ENCODE measurements at regions not wholly inside any gene's neighbourhood (a gene's known extent, or its start where the extent isn't known, plus 50 kb on each side); places are given as distances from the start of the nearest gene placed in this dataset.

DNA sequence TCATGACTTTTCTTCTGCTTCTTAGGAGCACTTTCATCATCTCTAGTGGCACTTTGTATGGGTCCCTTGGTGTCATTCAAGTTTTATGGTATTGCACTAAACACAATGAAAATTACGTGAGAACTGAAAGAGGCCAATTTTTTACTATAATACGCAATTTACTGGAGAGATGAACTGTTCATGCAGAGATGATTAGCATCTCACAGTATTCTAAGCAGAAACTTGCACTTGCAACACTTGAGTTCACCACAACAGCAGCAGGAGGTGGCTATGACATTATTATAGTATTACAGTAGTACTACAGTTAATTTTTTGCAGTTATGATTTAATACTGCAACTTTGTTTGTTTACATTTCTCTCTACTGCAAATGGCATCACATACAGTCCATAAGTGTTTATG, 793.1 kb upstream of the CRIM1 start:
- Histone ChIP-seq H3K36me3 (ENCODE audit: control insufficient read depth in 2 of 4, insufficient read depth in 4 of 4, low read length in 3 of 4) (no peaks in the 10 kb centered on the region), H2BK15ac (ENCODE audit: low read length) (no peak overlapping the region), H4K91ac (replicated peaks; ENCODE audit: insufficient read length, low read length) (no peak overlapping the region), H3K14ac (ENCODE audit: insufficient read length) (no peak overlapping the region), H2BK20ac (ENCODE audit: low read length) (no peak overlapping the region), H2AK5ac (ENCODE audit: low read depth, low read length) (no peak overlapping the region), H3K4ac (replicated peaks; ENCODE audit: insufficient read length, low read depth, low read length) (no peak overlapping the region), H3K23ac (ENCODE audit: insufficient read length) (no peak overlapping the region), H4K8ac (ENCODE audit: extremely low read depth, insufficient read depth, low read length) (no peak overlapping the region), H3K27ac (ENCODE audit: low read depth, low read length) (no peak overlapping the region), H3K23me2 (ENCODE audit: low read depth, low read length) (no peaks in the 10 kb centered on the region), H2BK5ac (ENCODE audit: low read depth, low read length) (no peak overlapping the region), H3K4me3 (ENCODE audit: extremely low read depth in 1 of 4, insufficient read depth in 2 of 4, low read depth in 3 of 4, low read length in 4 of 4) (no peak overlapping the region), H2BK120ac (replicated peaks; ENCODE audit: low read depth, low read length) (no peak overlapping the region), H2AFZ (ENCODE audit: low read length) (no peak overlapping the region), H2BK12ac (ENCODE audit: low read depth, low read length) (no peak overlapping the region), H4K20me1 (replicated peaks in 1 of 2; ENCODE audit: control insufficient read depth in 1 of 2, insufficient read depth in 2 of 2, low read length in 2 of 2) (no peaks in the 10 kb centered on the region), H3K79me1 (ENCODE audit: low read depth, low read length) (no peaks in the 10 kb centered on the region), H3K9ac (replicated peaks in 1 of 4; ENCODE audit: extremely low read depth in 1 of 4, low read depth in 3 of 4, low read length in 3 of 4) (no peak overlapping the region), H3K18ac (ENCODE audit: extremely low read depth, low read length) (no peak overlapping the region), H3K4me1 (replicated peaks in 1 of 4; ENCODE audit: control insufficient read depth in 3 of 4, insufficient read depth in 4 of 4, low read length in 3 of 4) (no peaks in the 10 kb centered on the region), H3K27me3 (replicated peaks in 1 of 4; ENCODE audit: control insufficient read depth in 3 of 4, extremely low read depth in 1 of 4, insufficient read depth in 3 of 4, low read length in 3 of 4) (no peaks in the 10 kb centered on the region), H4K5ac (ENCODE audit: insufficient read length, low read depth, low read length) (no peak overlapping the region), H3K79me2 (ENCODE audit: control insufficient read depth in 1 of 2, insufficient read depth in 2 of 2, low read length in 2 of 2) (no peaks in the 10 kb centered on the region), H3K9me3 (ENCODE audit: insufficient read depth in 2 of 2, low read depth in 1 of 2, low read length in 1 of 2) (no peaks in the 10 kb centered on the region), H3K56ac (replicated peaks; ENCODE audit: insufficient read length, low read depth, low read length) (no peak overlapping the region), H3K4me2 (ENCODE audit: insufficient read depth in 1 of 2, low read depth in 2 of 2, low read length in 2 of 2) (no peak overlapping the region)
- TF ChIP-seq SP1 (IDR thresholded peaks at IDR 0.05; ENCODE audit: low read depth, low read length) (no peak), SP4 (IDR thresholded peaks at IDR 0.05; ENCODE audit: low read length) (no peak), SIRT6 (IDR thresholded peaks at IDR 0.05; ENCODE audit: low read length) (no peak), NANOG (IDR thresholded peaks at IDR 0.05; ENCODE audit: insufficient read depth, low read depth, low read length, poor library complexity, severe bottlenecking) (no peak), CREB1 (IDR thresholded peaks at IDR 0.05) (no peak), KDM1A (IDR thresholded peaks at IDR 0.05; ENCODE audit: borderline replicate concordance, low read length) (no peak), POU5F1 (IDR thresholded peaks at IDR 0.05; ENCODE audit: low read depth, low read length) (no peak)
- TF ChIP-seq, protein P1, sequence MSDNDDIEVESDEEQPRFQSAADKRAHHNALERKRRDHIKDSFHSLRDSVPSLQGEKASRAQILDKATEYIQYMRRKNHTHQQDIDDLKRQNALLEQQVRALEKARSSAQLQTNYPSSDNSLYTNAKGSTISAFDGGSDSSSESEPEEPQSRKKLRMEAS (IDR thresholded peaks at IDR 0.05) = no peak
- ChIA-PET CTCF (ENCODE audit: partially characterized antibody) (no interaction called here), POLR2A (ENCODE audit: partially characterized antibody) (no interaction called here)
- 97% methylated on average over 2 of the region's 2 CpGs; no CpG with 5 or more reads in 1 of the 2 experiments for WGBS, 2 experiments (ENCODE audit: extremely low coverage in 1 of 2, insufficient coverage in 1 of 2, insufficient read length in 1 of 2, insufficient replicate concordance in 2 of 2, low coverage in 1 of 2, low lambda C conversion rate in 2 of 2, missing lambda C conversion rate in 1 of 2)
- FAIRE-seq = no peak
- DNase-seq (ENCODE audit: low read depth in 1 of 2, low spot score in 2 of 2) = no peak

Data from H1 (cell line).